Thoracic aorta (tissue), 2 donors: ENCODE measurements at regions not wholly inside any gene's neighbourhood (a gene's known extent, or its start where the extent isn't known, plus 50 kb on each side); places are given as distances from the start of the nearest gene placed in this dataset.

Experiments
- ATAC-seq: fragments of 150-250 bp; one replicate; pipeline ENCODE4 v1.8.0; 2017; ENCODE audit warnings: low read depth; ENCODE audit not compliant: insufficient number of reproducible peaks, low FRiP score
- DNase-seq: peaks from one replicate; pipeline ENCODE4 v3.0.0-alpha.2; 2020; ENCODE audit warnings: low spot score
- H3K27ac ChIP-seq, 2 donors: fragments of 200-600 bp; sonication (generic); 1 replicate in 1 of 2; 2 replicates in 1 of 2; pipeline ENCODE4 v1.5.1; 2016; ENCODE audit warnings: mild to moderate bottlenecking in 2 of 2, moderate library complexity in 2 of 2
- H3K27me3 ChIP-seq: fragments of 200-600 bp; sonication (generic); replicated peaks from 2 replicates; pipeline ENCODE4 v1.6.0; 2016; ENCODE audit warnings: mild to moderate bottlenecking; ENCODE audit not compliant: insufficient read depth
- H3K36me3 ChIP-seq: fragments of 200-600 bp; sonication (generic); one replicate; pipeline ENCODE4 v1.5.1; 2016
- H3K4me1 ChIP-seq, 2 donors: fragments of 200-600 bp; sonication (generic); 1 replicate in 1 of 2; 2 replicates in 1 of 2; pipeline versions ENCODE4 v1.5.1 to v1.6.0; 2016; ENCODE audit warnings: low read depth in 2 of 2, mild to moderate bottlenecking in 1 of 2; ENCODE audit not compliant: control insufficient read depth in 1 of 2
- H3K4me3 ChIP-seq: fragments of 200-600 bp; sonication (generic); 2 replicates; pipeline ENCODE4 v1.5.1; 2016; ENCODE audit warnings: mild to moderate bottlenecking
- H3K9me3 ChIP-seq: fragments of 200-600 bp; sonication (generic); 2 replicates; pipeline ENCODE4 v1.5.1; 2016
- CTCF ChIP-seq: fragments of 200-600 bp; sonication (generic); IDR thresholded peaks from one replicate; pipeline ENCODE4 v1.5.1; 2019; ENCODE audit warnings: antibody characterized with exemption

DNA sequence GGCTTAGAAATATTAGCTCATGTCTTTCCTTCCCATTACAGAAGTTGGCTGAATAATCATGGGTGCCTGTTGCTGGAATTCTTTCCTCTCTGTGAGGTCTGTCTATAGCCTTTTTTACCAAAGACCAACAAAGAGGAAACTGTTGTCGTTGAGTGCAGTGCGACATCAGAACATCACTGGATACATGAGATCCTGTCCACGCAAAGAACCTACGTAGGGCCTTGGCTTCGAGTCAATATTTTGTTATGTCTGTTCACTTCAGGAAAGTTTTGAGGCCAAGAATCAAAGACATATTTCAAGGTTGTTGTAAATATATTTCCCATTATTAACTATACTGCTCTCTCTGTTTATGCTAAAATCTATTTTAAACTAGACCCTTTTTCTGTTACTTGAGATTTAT, 101.5 kb upstream of the IL12A start:
- Histone ChIP-seq H3K9me3 (no peaks in the 10 kb centered on the region), H3K27ac (no peak overlapping the region), H3K4me1 (peaks cover 21 to 49% of the 10 kb centered on the region in 2 donors), H3K4me3 (no peak overlapping the region), H3K27me3 (no peaks in the 10 kb centered on the region), H3K36me3 (peaks cover 4% of the 10 kb centered on the region)
- no peak for TF ChIP-seq CTCF
- DNase-seq (no peak), ATAC-seq (no peak)

GRCh38 chr3:159887911-159888310, 100.7 kb upstream of the IL12A start:
- H3K27ac ChIP-seq = no peak overlapping the region

GRCh38 chr3:159892171-159892795, 96.4 kb upstream of the IL12A start:
- H3K36me3 ChIP-seq = peaks cover 4% of the 10 kb centered on the region
- no peaks in the 10 kb centered on the region for H3K9me3 ChIP-seq
- H3K27ac ChIP-seq = peak overlapping the region in 1 of 2 donors; percentile 20
- DNase-seq (no peak), ATAC-seq (no peak)
- H3K27me3 ChIP-seq = no peaks in the 10 kb centered on the region
- H3K4me1 ChIP-seq = peaks cover 27 to 41% of the 10 kb centered on the region in 2 donors
- no peak for TF ChIP-seq CTCF
- H3K4me3 ChIP-seq = no peak overlapping the region

More at GRCh38 chr3:159887911-159888310, 100.7 kb upstream of the IL12A start:
- ATAC-seq = no peak
- no peak for TF ChIP-seq CTCF
- peaks cover 4% of the 10 kb centered on the region for H3K36me3 ChIP-seq
- DNase-seq = no peak
- H3K27me3 ChIP-seq = no peaks in the 10 kb centered on the region
- H3K4me3 ChIP-seq = no peak overlapping the region
- H3K4me1 ChIP-seq = peaks cover 25 to 49% of the 10 kb centered on the region in 2 donors
- H3K9me3 ChIP-seq = no peaks in the 10 kb centered on the region

DNA sequence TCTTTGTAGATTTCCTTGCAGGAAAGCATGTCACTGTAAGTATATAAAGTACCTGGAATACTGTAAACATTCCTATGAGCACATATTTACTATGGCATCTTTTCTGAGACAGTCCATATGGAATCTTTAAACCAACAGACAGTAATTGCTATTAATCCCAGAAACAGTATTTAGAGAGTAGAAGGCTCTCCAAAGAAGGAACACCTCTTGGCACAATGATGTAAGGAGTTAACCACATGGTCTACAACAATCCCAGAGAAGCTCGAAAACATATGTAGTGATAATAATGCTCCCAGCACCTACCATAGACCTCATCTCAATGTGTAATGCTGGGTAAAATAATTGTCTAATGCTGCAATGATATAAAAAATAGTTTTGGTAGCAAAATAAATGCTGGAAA, 95.8 kb upstream of the IL12A start:
- H3K27me3 ChIP-seq = no peaks in the 10 kb centered on the region
- H3K4me3 ChIP-seq = no peak overlapping the region
- H3K9me3 ChIP-seq = no peaks in the 10 kb centered on the region
- DNase-seq (no peak), ATAC-seq (no peak)
- TF ChIP-seq CTCF = no peak
- no peak overlapping the region for H3K27ac ChIP-seq
- H3K36me3 ChIP-seq = peaks cover 4% of the 10 kb centered on the region
- H3K4me1 ChIP-seq = peaks cover 23 to 36% of the 10 kb centered on the region in 2 donors

DNA sequence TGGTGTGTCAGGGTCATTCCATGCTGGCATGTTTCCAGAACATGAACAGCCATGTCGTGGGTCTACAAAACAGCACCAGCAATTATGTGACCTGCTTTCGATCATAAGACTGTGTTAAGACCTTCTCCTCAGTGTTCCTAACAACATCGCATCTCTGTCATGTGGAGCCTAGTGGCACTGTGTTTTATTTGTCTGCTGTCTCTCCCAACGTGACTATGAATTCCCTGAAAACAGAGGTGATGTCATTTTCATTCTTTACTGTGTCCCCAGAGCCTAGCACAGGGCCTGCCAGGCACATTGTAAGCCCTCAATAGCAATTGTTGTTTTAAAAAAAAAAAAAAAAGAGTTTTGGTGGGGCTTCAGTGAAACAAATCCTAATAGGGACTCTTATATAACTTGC, 94.2 kb upstream of the IL12A start:
- TF ChIP-seq CTCF = no peak
- no peak overlapping the region for H3K27ac ChIP-seq
- DNase-seq = no peak
- peaks cover 7% of the 10 kb centered on the region for H3K36me3 ChIP-seq
- peaks cover 20 to 36% of the 10 kb centered on the region in 2 donors for H3K4me1 ChIP-seq
- H3K4me3 ChIP-seq = no peak overlapping the region
- H3K9me3 ChIP-seq = no peaks in the 10 kb centered on the region
- ATAC-seq = no peak
- no peaks in the 10 kb centered on the region for H3K27me3 ChIP-seq
